ENCODE measurements at regions not wholly inside any gene's neighbourhood (a gene's known extent, or its start where the extent isn't known, plus 50 kb on each side); places are given as distances from the start of the nearest gene placed in this dataset.

GRCh38 chr20:4074877-4075455, 59.6 kb upstream of the RNF24 start:
- TF ChIP-seq POLR2A (IDR thresholded peaks at IDR 0.05) = no peak
- no peak for TF ChIP-seq CTCF (IDR thresholded peaks at IDR 0.05)

Data from suprapubic skin (tissue), 3 donors.